RWPE1 (cell line): ENCODE measurements at regions not wholly inside any gene's neighbourhood (a gene's known extent, or its start where the extent isn't known, plus 50 kb on each side); places are given as distances from the start of the nearest gene placed in this dataset.

Source experiments
- CTCF ChIA-PET: fragments of 350-600 bp; sonication (Branson Sonifier 250); formaldehyde crosslinking; extraction: SDS; loops from one replicate; lab custom pipeline; 2021; lab: Yijun Ruan, JAX
- POLR2A ChIA-PET: fragments of 400-600 bp; formaldehyde crosslinking; extraction: SDS; loops from one replicate; lab custom pipeline; 2020; ENCODE audit warnings: antibody characterized with exemption; ENCODE audit not compliant: low non-redundant PET; lab: Yijun Ruan, JAX
- DNase-seq: peaks from one replicate; pipeline ENCODE4 v3.0.0; 2012; ENCODE audit warnings: low spot score
- H3K27ac ChIP-seq: fragments of 450-650 bp; 2 replicates; pipeline ENCODE4 v1.5.1; 2017
- CTCF ChIP-seq: fragments of 450-650 bp; conservative IDR thresholded peaks from 2 replicates; pipeline ENCODE4 v1.5.1; 2017; ENCODE audit warnings: low read depth, mild to moderate bottlenecking

- ChIA-PET POLR2A (no interaction called here), CTCF (no interaction called here)
- no peak for DNase-seq
- no peak for TF ChIP-seq CTCF
- H3K27ac ChIP-seq, result no peak overlapping the region
Observed at GRCh38 chr13:59543418-59543817, 620.3 kb downstream of the DIAPH3 start.

GRCh38 chr13:59545007-59545406 lies 618.7 kb downstream of the DIAPH3 start:
- CTCF ChIA-PET, result interaction anchor here (0.6 kb wide), 1 partner anchor 111 kb away, joined by 3 read pairs; no protein-coding TSS in a partner anchor
- no peak for DNase-seq
- no peak overlapping the region for H3K27ac ChIP-seq

GRCh38 chr13:59546178-59546577 lies 617.5 kb downstream of the DIAPH3 start:
- no peak for DNase-seq
- CTCF ChIA-PET, result no interaction called here

More at GRCh38 chr13:59545007-59545406, 618.7 kb downstream of the DIAPH3 start:
- POLR2A ChIA-PET, result no interaction called here
- no peak for TF ChIP-seq CTCF

GRCh38 chr13:59547950-59548349 lies 615.8 kb downstream of the DIAPH3 start:
- POLR2A ChIA-PET, result no interaction called here
- H3K27ac ChIP-seq, result no peak overlapping the region
- no peak for TF ChIP-seq CTCF
- DNase-seq, result no peak
- CTCF ChIA-PET, result no interaction called here

More at GRCh38 chr13:59546178-59546577, 617.5 kb downstream of the DIAPH3 start:
- H3K27ac ChIP-seq, result no peak overlapping the region
- TF ChIP-seq CTCF, result no peak
- POLR2A ChIA-PET, result no interaction called here

- ChIA-PET POLR2A (no interaction called here), CTCF (interaction anchor here (0.8 kb wide), 1 partner anchor 86 kb away, joined by 5 read pairs; no protein-coding TSS in a partner anchor)
- TF ChIP-seq CTCF, result no peak
- H3K27ac ChIP-seq, result no peak overlapping the region
- no peak for DNase-seq
Observed at GRCh38 chr13:59562924-59563323, 600.8 kb downstream of the DIAPH3 start.

- ChIA-PET POLR2A (no interaction called here), CTCF (no interaction called here)
- no peak overlapping the region for H3K27ac ChIP-seq
- no peak for DNase-seq
- TF ChIP-seq CTCF, result no peak
Observed at GRCh38 chr13:59566561-59566960, 597.2 kb downstream of the DIAPH3 start.

- no peak for DNase-seq
- TF ChIP-seq CTCF, result no peak
- POLR2A ChIA-PET, result no interaction called here
- no peak overlapping the region for H3K27ac ChIP-seq
- CTCF ChIA-PET, result no interaction called here
Observed at GRCh38 chr13:59568306-59568705, 595.4 kb downstream of the DIAPH3 start.
